GM21367 (cell line): ENCODE measurements at regions not wholly inside any gene's neighbourhood (a gene's known extent, or its start where the extent isn't known, plus 50 kb on each side); places are given as distances from the start of the nearest gene placed in this dataset.

Source experiments
- ATAC-seq: cut with Tn5 transposase; IDR thresholded peaks from one replicate; pipeline ENCODE4 v1.9.1; 2021; ENCODE audit not compliant: unreplicated experiment

- ATAC-seq, result no peak
Observed at GRCh38 chr7:19235680-19236079, 90.5 kb upstream of the FERD3L start.

- no peak for ATAC-seq
Observed at GRCh38 chr7:19224951-19225350, 79.7 kb upstream of the FERD3L start.

- ATAC-seq, result no peak
Observed at GRCh38 chr7:19215412-19215811, 70.2 kb upstream of the FERD3L start.

GRCh38 chr7:19213746-19214145 lies 68.5 kb upstream of the FERD3L start:
- no peak for ATAC-seq

- ATAC-seq, result no peak
Observed at GRCh38 chr7:19210893-19211413, 65.7 kb upstream of the FERD3L start.

GRCh38 chr7:19209166-19209696 lies 64.0 kb upstream of the FERD3L start:
- ATAC-seq, result no peak

GRCh38 chr7:19206721-19207120 lies 61.5 kb upstream of the FERD3L start:
- ATAC-seq, result no peak

GRCh38 chr7:19203686-19204085 lies 58.5 kb upstream of the FERD3L start:
- no peak for ATAC-seq

GRCh38 chr7:19202599-19202998 lies 57.4 kb upstream of the FERD3L start:
- no peak for ATAC-seq
